ENCODE measurements at regions not wholly inside any gene's neighbourhood (a gene's known extent, or its start where the extent isn't known, plus 50 kb on each side); places are given as distances from the start of the nearest gene placed in this dataset.

DNA sequence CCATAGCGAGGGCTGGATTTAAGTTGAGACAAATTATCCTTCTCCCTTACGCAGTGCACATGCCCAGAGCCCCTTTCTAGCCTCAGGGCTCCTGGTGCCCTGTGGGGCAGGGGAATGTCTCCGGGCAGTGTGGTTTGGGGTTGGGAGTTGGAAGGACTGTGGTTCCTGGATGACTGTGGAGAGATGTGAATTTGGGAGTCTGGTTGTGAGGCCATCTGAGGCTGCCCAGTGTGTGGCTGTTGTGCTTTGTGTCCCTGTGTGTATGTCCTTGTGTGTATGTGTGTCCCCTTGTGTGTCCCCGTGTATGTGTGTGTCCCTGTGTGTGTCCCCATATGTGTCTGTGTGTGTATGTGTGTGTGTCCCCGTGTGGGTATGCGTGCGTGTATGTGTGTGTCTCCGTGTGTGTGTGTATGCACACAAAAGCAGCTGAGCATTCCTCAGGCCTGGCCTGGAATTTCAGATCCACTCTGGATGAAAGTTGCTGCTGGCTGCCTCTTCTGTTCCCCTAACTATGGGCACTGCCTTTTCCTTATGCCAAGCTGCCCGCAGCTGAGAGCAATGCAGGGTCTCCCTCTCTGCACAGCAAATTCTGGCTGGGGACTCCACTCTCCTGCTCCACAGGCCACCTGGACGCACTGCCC, 65.4 kb downstream of the UBIAD1 start:
- DNase-seq (ENCODE audit: low spot score) = no peak

DNA sequence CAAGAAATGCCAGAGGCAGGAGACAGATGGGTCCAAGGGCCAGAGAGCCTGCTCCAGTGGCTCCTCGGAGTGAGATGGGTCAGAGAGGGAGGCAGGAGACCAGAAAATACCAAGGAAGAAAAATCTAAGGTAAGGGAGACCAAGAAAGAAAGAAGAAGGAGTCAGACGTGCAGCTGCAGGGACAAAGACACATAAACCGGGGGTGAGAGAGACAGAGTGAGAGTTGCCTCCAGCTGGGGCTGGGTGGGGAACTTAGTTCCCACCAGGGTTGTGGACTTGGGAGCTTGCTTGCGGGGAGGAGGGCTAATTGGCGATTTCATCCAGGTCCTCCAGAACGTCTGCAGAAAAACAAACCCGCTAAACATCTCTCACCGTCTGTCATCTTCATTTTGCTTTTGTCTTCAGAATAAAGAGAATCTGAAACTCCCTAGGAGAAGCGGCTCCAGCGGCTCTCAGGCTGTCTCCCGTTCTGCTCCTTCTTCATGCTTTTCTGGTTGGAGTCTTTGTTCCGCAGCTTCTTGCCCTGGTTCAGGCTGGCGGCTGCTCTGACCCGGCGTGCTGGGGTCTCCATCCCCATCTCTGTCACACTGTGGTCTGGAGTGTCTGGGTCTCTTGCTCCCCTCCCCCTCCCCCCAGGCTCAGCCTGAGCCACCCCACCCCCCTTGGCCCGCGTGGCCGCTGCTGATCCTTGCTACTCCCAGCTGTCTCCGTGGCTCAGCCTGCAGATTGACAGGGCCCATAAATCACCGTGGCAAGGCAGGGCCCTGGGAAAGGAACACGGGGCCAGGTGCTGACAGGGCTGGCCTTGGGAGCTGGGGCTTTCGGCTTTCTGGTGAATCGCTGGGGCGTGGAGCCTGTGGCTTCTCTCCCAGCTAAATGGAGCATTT, 66.6 kb downstream of the UBIAD1 start:
- DNase-seq (ENCODE audit: low spot score) = no peak

DNA sequence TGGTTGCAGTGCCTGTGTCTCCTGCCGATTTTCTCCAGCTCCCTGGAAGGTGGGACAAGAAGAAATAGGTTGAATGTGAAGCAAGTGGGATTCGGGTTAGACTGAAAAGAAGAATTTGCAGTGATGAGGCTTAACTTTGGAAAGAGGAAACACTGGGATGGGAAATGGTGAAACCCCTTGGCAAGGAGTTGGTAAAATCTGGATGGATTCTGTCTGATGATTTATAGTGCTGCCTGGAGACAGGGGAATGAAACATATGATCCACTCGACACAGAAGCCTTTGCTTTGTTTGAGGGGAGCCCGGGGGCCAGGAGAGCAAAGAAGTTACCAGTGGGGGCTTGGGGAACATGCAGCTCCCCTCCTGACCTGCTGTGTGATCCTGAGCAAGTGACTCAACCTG, 67.2 kb downstream of the UBIAD1 start:
- no peak for DNase-seq (ENCODE audit: low spot score)

- no peak for DNase-seq (ENCODE audit: low spot score)
Measured at GRCh38 chr1:11341901-11342552, 69.0 kb downstream of the UBIAD1 start.

DNA sequence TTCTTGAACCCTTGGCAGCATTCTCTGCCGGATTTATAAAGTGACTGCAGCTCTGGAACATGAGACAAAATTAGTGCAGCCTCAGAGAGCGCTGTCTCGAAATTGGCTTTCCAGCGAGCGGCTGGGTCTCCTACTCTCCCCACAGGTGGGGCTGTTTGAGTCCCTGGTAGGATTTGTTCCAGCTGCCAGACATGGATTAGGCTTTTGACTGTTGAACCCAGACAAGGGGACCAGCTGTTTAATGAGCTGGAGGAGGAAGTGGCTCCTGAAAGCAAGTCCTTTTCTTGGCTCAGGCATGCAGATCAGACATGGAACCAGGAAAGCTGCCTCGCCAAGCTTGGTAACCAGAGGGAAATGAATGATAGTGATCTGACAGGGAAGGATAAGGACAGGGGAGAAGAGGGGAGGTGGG, 69.6 kb downstream of the UBIAD1 start:
- DNase-seq (ENCODE audit: low spot score) = no peak

DNA sequence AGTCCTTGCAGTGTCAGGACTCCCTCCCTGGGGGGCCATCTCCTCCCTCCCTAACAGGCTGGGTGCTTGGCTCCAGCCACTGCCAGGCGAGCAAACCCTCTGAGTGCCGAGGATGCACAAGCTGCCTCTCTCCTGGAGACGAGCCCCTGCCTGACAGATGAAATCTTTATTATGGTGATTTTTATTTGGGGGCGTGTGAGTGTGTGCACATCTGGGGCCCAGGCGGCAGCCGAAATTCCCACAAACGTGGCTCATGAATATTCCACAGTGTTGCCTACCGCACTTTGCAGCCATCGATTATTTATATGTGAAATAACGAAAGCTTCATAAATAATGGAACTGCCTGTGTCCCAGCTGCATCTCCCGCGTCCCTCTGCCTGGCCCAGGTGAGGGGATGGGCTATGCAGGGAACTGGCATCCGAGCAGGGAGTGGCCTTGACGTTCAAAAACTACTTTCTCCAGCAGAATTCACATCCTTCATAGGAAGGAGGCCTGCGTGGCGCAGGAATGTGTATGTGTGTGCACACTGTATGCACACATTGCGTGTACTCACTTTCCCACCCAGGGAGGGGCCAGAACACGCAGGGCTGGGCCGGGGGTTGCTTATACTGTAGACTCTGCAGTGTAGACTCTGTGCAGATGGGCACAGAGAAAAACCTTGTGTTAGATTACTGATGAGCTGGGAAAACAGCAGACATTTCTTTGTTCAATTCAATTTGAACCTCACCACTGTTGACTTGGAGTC, 73.1 kb downstream of the UBIAD1 start:
- no peak for DNase-seq (ENCODE audit: low spot score)

DNA sequence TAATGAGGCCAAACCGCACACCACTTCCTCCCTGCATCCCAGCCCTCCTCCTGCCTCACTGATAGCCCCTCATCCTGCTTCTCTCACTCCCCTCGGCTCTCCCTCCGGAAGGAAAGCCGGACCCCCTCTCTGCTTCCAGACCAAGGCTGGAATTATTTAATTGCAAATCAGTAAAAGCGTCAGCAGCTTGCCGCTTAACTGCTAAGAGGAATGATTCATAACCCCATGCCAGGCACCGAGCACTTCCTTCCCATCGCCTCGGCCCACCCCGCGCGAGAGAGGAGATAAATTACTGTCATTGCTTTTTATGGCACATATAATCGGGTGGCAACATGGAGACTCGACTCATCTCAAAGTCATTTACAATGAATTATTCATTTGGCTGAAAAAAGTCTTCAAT, 77.3 kb downstream of the UBIAD1 start:
- DNase-seq (ENCODE audit: low spot score) = no peak

GRCh38 chr1:11352058-11352715, 79.2 kb downstream of the UBIAD1 start:
- no peak for DNase-seq (ENCODE audit: low spot score)

- no peak for DNase-seq (ENCODE audit: low spot score)
Measured at GRCh38 chr1:11352816-11353799, 80.1 kb downstream of the UBIAD1 start.

DNA sequence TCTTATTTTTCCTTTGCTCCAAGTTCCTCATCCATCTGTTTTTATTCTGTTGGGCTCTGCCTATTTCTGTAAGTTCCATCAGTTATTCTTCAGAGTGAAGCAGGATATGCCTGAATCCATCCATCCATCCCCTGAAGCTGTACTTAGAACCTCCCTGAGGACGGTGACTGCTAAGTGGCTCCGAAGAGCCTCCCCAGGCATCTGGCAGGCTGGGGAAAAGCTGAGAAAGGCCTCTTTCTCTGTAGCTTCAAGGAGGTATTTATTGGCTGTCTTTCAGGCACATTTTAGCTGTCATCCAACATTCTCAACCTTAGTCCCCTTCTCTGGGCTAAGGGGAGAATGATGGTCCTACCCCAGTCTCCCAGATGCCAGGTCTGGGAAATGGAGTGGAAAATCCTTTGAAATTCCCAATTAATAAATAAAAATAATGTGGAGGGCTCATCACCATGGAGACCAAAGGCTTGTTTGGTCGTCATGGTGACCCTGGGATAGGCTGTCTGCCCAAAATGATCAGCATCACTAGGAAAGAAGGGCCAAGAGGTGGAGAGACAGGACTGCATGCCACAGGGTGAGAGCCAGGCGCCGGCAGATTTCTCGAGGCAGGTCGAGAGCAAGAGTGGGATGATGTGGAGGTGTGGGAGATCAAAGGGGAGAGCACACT, 82.0 kb downstream of the UBIAD1 start:
- no peak for DNase-seq (ENCODE audit: low spot score)

GRCh38 chr1:11355559-11356475, 82.8 kb downstream of the UBIAD1 start:
- no peak for DNase-seq (ENCODE audit: low spot score)

GRCh38 chr1:11357276-11357675, 84.3 kb downstream of the UBIAD1 start:
- DNase-seq (ENCODE audit: low spot score) = no peak

DNA sequence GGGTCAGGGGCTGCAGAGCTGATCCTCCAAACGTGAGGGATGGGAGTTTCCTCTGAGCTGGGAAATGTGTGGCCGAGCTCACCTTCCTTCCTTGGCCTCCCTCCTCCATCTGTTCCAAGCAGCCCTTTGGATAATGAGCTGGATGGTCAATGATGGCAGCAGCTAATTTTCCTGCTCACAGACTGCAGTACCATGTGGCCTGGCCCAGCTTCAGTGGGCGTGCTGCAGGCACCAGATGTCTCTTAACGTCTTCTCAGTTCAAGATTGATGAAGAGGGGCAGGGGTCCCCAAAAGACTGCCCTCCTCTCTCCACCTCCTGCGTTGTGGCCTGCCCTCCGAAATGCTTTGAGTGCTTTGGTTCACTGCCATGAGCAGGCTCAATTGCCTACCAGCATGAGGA, 86.0 kb downstream of the UBIAD1 start:
- DNase-seq (ENCODE audit: low spot score) = no peak

DNA sequence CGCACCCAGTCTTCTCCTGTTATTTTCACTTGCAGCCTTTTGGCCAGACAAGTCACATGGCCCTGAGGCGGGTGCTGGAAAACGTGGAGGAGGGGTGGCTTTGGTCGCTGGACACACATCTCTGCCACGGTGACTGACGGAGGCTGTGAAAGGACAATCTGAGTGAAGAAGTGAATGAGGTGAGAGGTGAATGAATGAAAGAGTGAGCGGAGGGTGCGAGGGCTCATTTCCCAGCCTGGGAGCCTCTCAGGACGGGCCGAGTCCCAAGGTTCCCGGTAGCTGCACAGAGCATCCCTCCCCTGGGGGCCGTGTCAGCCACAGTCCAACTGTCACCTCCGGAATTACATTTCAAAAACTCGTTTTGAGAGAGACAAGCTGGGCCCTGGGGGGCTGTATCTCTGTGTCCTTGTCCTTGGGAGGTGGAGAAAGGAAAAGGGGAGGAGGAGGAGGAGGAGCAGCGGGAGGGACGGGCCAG, 89.6 kb downstream of the UBIAD1 start:
- no peak for DNase-seq (ENCODE audit: low spot score)

GRCh38 chr1:11364170-11364569, 91.2 kb downstream of the UBIAD1 start:
- no peak for DNase-seq (ENCODE audit: low spot score)

- no peak for DNase-seq (ENCODE audit: low spot score)
Measured at GRCh38 chr1:11365744-11366387, 92.9 kb downstream of the UBIAD1 start.

- DNase-seq (ENCODE audit: low spot score) = no peak
Measured at GRCh38 chr1:11373029-11373894, 100.3 kb downstream of the UBIAD1 start.

Data from cerebellar cortex (tissue), 1 donor.